ENCODE measurements at regions not wholly inside any gene's neighbourhood (a gene's known extent, or its start where the extent isn't known, plus 50 kb on each side); places are given as distances from the start of the nearest gene placed in this dataset.
A peak's percentile ranks its signal among the peaks of the same experiment; 100 is the strongest.

DNA sequence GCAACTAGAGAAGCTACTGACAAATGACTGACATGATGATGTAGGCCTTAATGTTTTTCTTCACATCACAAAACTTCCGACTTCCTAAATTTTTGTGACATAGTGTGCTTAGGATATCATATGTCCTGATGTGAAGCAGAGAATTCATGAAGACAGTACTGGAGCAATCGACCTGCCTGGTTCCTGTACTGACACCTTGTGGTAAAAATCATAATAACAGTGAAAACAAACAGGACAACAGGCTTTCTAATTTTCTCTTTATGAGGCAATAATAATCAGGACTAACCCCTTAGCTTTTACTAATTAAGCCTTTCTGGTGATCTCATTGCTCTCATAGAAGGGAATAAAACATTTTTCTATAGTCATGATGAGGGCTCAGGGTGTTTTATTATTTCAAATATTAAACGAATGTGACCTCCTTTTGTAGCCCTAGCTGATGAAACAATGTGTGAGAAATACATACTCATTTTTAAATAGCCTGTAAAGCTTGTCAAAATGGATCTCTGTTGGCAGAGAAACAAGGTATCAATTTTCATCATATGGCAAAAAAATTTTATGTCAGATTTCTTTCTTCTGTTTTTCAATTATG is 158.4 kb downstream of the TENT5D start:
- TF ChIP-seq, protein P1, sequence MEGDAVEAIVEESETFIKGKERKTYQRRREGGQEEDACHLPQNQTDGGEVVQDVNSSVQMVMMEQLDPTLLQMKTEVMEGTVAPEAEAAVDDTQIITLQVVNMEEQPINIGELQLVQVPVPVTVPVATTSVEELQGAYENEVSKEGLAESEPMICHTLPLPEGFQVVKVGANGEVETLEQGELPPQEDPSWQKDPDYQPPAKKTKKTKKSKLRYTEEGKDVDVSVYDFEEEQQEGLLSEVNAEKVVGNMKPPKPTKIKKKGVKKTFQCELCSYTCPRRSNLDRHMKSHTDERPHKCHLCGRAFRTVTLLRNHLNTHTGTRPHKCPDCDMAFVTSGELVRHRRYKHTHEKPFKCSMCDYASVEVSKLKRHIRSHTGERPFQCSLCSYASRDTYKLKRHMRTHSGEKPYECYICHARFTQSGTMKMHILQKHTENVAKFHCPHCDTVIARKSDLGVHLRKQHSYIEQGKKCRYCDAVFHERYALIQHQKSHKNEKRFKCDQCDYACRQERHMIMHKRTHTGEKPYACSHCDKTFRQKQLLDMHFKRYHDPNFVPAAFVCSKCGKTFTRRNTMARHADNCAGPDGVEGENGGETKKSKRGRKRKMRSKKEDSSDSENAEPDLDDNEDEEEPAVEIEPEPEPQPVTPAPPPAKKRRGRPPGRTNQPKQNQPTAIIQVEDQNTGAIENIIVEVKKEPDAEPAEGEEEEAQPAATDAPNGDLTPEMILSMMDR (IDR thresholded peaks at IDR 0.05; ENCODE audit: extremely low read depth in 1 of 2, insufficient read depth in 1 of 2, low read depth in 1 of 2, low read length in 2 of 2), result peak in 1 of 2 donors; percentile 19
- TF ChIP-seq POLR2AphosphoS5 (IDR thresholded peaks at IDR 0.05; ENCODE audit: insufficient read depth, low read depth, low read length) (no peak), EZH2 (IDR thresholded peaks at IDR 0.05; ENCODE audit: borderline replicate concordance, low read depth, low read length, severe bottlenecking) (no peak), POLR2A (IDR thresholded peaks at IDR 0.05; ENCODE audit: low read depth, low read length) (no peak), FOS (IDR thresholded peaks at IDR 0.05; ENCODE audit: borderline replicate concordance, insufficient read depth, low read length) (no peak)

Data from endothelial cell of umbilical vein (primary cell).